ENCODE measurements at regions not wholly inside any gene's neighbourhood (a gene's known extent, or its start where the extent isn't known, plus 50 kb on each side); places are given as distances from the start of the nearest gene placed in this dataset.

- H3K4me1 ChIP-seq (replicated peaks in 1 of 4; ENCODE audit: control insufficient read depth in 3 of 4, insufficient read depth in 4 of 4, low read length in 3 of 4) = no peaks in the 10 kb centered on the region
- no peak overlapping the region for H2AFZ ChIP-seq (ENCODE audit: low read length)
- no peak overlapping the region for H3K14ac ChIP-seq (ENCODE audit: insufficient read length)
- no peaks in the 10 kb centered on the region for H3K79me2 ChIP-seq (ENCODE audit: control insufficient read depth in 1 of 2, insufficient read depth in 2 of 2, low read length in 2 of 2)
- no peak overlapping the region for H3K4me2 ChIP-seq (ENCODE audit: insufficient read depth in 1 of 2, low read depth in 2 of 2, low read length in 2 of 2)
- no peaks in the 10 kb centered on the region for H3K79me1 ChIP-seq (ENCODE audit: low read depth, low read length)
- H3K56ac ChIP-seq (replicated peaks; ENCODE audit: insufficient read length, low read depth, low read length) = no peak overlapping the region
- H3K27ac ChIP-seq (ENCODE audit: low read depth, low read length) = no peak overlapping the region
- no peak overlapping the region for H3K9ac ChIP-seq (replicated peaks in 1 of 4; ENCODE audit: extremely low read depth in 1 of 4, low read depth in 3 of 4, low read length in 3 of 4)
- no peak overlapping the region for H3K18ac ChIP-seq (ENCODE audit: extremely low read depth, low read length)
- no peaks in the 10 kb centered on the region for H3K27me3 ChIP-seq (replicated peaks in 1 of 4; ENCODE audit: control insufficient read depth in 3 of 4, extremely low read depth in 1 of 4, insufficient read depth in 3 of 4, low read length in 3 of 4)
- H2BK20ac ChIP-seq (ENCODE audit: low read length) = no peak overlapping the region
- DNase-seq (ENCODE audit: low read depth in 1 of 2, low spot score in 2 of 2) = no peak
- WGBS, 2 experiments (ENCODE audit: extremely low coverage in 1 of 2, insufficient coverage in 1 of 2, insufficient read length in 1 of 2, insufficient replicate concordance in 2 of 2, low coverage in 1 of 2, low lambda C conversion rate in 2 of 2, missing lambda C conversion rate in 1 of 2) = 71% methylated on average over 12 of the region's 12 CpGs; no CpG with 5 or more reads in 1 of the 2 experiments
- no peak overlapping the region for H2BK120ac ChIP-seq (replicated peaks; ENCODE audit: low read depth, low read length)
- H2BK15ac ChIP-seq (ENCODE audit: low read length) = no peak overlapping the region
- no peak for FAIRE-seq
- H2BK5ac ChIP-seq (ENCODE audit: low read depth, low read length) = no peak overlapping the region
- H3K4me3 ChIP-seq (ENCODE audit: extremely low read depth in 1 of 4, insufficient read depth in 2 of 4, low read depth in 3 of 4, low read length in 4 of 4) = no peak overlapping the region
- no peak overlapping the region for H3K23ac ChIP-seq (ENCODE audit: insufficient read length)
- H3K9me3 ChIP-seq (ENCODE audit: insufficient read depth in 2 of 2, low read depth in 1 of 2, low read length in 1 of 2) = peaks cover 70 to 79% of the 10 kb centered on the region in 2 experiments
- CTCF ChIA-PET (ENCODE audit: partially characterized antibody) = interaction anchor here (1.5 kb wide), 1 partner anchor 142 kb away, joined by 3 read pairs; no protein-coding TSS in a partner anchor
- no peak overlapping the region for H2BK12ac ChIP-seq (ENCODE audit: low read depth, low read length)
- H4K5ac ChIP-seq (ENCODE audit: insufficient read length, low read depth, low read length) = no peak overlapping the region
- H2AK5ac ChIP-seq (ENCODE audit: low read depth, low read length) = no peak overlapping the region
- POLR2A ChIA-PET (ENCODE audit: partially characterized antibody) = no interaction called here
- no peaks in the 10 kb centered on the region for H3K23me2 ChIP-seq (ENCODE audit: low read depth, low read length)
- no peak for TF ChIP-seq GTF2F1 (IDR thresholded peaks at IDR 0.05; ENCODE audit: borderline replicate concordance, low read depth, low read length)
- no peak for TF ChIP-seq HDAC6 (IDR thresholded peaks at IDR 0.05; ENCODE audit: low read depth, low read length)
- no peak for TF ChIP-seq SRF (IDR thresholded peaks at IDR 0.05; ENCODE audit: low read depth, low read length)
- no peak for TF ChIP-seq KDM5A (IDR thresholded peaks at IDR 0.05; ENCODE audit: low read length)
- TF ChIP-seq EZH2 (IDR thresholded peaks at IDR 0.05; ENCODE audit: low read depth, low read length, severe bottlenecking) = no peak
- TF ChIP-seq POU5F1 (IDR thresholded peaks at IDR 0.05; ENCODE audit: low read depth, low read length) = no peak
- no peak for TF ChIP-seq RBBP5 (IDR thresholded peaks at IDR 0.05; ENCODE audit: borderline replicate concordance, low read depth, low read length)
- no peak for TF ChIP-seq RAD21 (IDR thresholded peaks at IDR 0.05 in 1 of 2, conservative IDR thresholded peaks at IDR 0.05 in 1 of 2; ENCODE audit: low read depth in 2 of 2, low read length in 2 of 2)
- TF ChIP-seq TCF12 (IDR thresholded peaks at IDR 0.05; ENCODE audit: low read depth, low read length) = no peak
- no peak overlapping the region for H3K4ac ChIP-seq (replicated peaks; ENCODE audit: insufficient read length, low read depth, low read length)
- H4K8ac ChIP-seq (ENCODE audit: extremely low read depth, insufficient read depth, low read length) = no peak overlapping the region
- no peaks in the 10 kb centered on the region for H4K20me1 ChIP-seq (replicated peaks in 1 of 2; ENCODE audit: control insufficient read depth in 1 of 2, insufficient read depth in 2 of 2, low read length in 2 of 2)
- no peak overlapping the region for H4K91ac ChIP-seq (replicated peaks; ENCODE audit: insufficient read length, low read length)
- H3K36me3 ChIP-seq (ENCODE audit: control insufficient read depth in 2 of 4, insufficient read depth in 4 of 4, low read length in 3 of 4) = no peaks in the 10 kb centered on the region
Measured at GRCh38 chr14:106276326-106277267, 750.2 kb downstream of the TMEM121 start.

Measured in H1 (cell line).